Right lobe of liver (tissue), 4 donors: ENCODE measurements at regions not wholly inside any gene's neighbourhood (a gene's known extent, or its start where the extent isn't known, plus 50 kb on each side); places are given as distances from the start of the nearest gene placed in this dataset.

Experiments
- POLR2A ChIP-seq: fragments of 450-650 bp; IDR thresholded peaks from one replicate; pipeline ENCODE4 v1.6.1; 2017; ENCODE audit warnings: antibody characterized with exemption, mild to moderate bottlenecking
- TF ChIP-seq, protein P1 (sequence below), 4 donors: fragments of 200-600 bp in 3 of 4; fragments of 450-650 bp in 1 of 4; IDR thresholded peaks; one replicate each; pipeline versions ENCODE4 v1.5.1 to v1.8.0; 2016 to 2022; ENCODE audit warnings: antibody characterized with exemption in 4 of 4, mild to moderate bottlenecking in 2 of 4
- donor health status: DM: no; HTN: no; CAD: no.
- donor health status: DM: no; HTN: no; CAD: no.
- donor health status: DM: no; HTN: yes; CAD: no.

GRCh38 chr9:80359941-80360881, 788.4 kb downstream of the TLE4 start:
- no peak for TF ChIP-seq POLR2A
- TF ChIP-seq, protein P1, sequence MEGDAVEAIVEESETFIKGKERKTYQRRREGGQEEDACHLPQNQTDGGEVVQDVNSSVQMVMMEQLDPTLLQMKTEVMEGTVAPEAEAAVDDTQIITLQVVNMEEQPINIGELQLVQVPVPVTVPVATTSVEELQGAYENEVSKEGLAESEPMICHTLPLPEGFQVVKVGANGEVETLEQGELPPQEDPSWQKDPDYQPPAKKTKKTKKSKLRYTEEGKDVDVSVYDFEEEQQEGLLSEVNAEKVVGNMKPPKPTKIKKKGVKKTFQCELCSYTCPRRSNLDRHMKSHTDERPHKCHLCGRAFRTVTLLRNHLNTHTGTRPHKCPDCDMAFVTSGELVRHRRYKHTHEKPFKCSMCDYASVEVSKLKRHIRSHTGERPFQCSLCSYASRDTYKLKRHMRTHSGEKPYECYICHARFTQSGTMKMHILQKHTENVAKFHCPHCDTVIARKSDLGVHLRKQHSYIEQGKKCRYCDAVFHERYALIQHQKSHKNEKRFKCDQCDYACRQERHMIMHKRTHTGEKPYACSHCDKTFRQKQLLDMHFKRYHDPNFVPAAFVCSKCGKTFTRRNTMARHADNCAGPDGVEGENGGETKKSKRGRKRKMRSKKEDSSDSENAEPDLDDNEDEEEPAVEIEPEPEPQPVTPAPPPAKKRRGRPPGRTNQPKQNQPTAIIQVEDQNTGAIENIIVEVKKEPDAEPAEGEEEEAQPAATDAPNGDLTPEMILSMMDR (IDR thresholded peaks at IDR 0.05): no peak
